Stimulated activated CD8-positive, alpha-beta memory T cell treated with anti-CD3 and anti-CD28 coated beads, Interleukin-15, amount 100 ng/mL, for 24 hours (primary cell): ENCODE measurements at regions not wholly inside any gene's neighbourhood (a gene's known extent, or its start where the extent isn't known, plus 50 kb on each side); places are given as distances from the start of the nearest gene placed in this dataset.

Source experiments
- DNase-seq: peaks from one replicate; pipeline ENCODE4 v3.0.0-alpha.2; 2020; ENCODE audit warnings: low read depth

- DNase-seq, result no peak
Measured at GRCh38 chr10:78563314-78563713, 505.5 kb upstream of the ZMIZ1 start.

- no peak for DNase-seq
Measured at GRCh38 chr10:78565841-78566240, 502.9 kb upstream of the ZMIZ1 start.

GRCh38 chr10:78566284-78567111 is 502.3 kb upstream of the ZMIZ1 start:
- DNase-seq, result no peak

- no peak for DNase-seq
Measured at GRCh38 chr10:78567680-78568455, 500.9 kb upstream of the ZMIZ1 start.

GRCh38 chr10:78568620-78569019 is 500.1 kb upstream of the ZMIZ1 start:
- DNase-seq, result no peak

- no peak for DNase-seq
Measured at GRCh38 chr10:78570633-78571235, 498.0 kb upstream of the ZMIZ1 start.

- no peak for DNase-seq
Measured at GRCh38 chr10:78571286-78571685, 497.5 kb upstream of the ZMIZ1 start.

GRCh38 chr10:78571891-78572290 is 496.9 kb upstream of the ZMIZ1 start:
- DNase-seq, result no peak

- no peak for DNase-seq
Measured at GRCh38 chr10:78572565-78572964, 496.2 kb upstream of the ZMIZ1 start.

GRCh38 chr10:78574547-78574946 is 494.2 kb upstream of the ZMIZ1 start:
- DNase-seq, result no peak

GRCh38 chr10:78575400-78575799 is 493.4 kb upstream of the ZMIZ1 start:
- DNase-seq, result no peak

- DNase-seq, result no peak
Measured at GRCh38 chr10:78576276-78576675, 492.5 kb upstream of the ZMIZ1 start.

GRCh38 chr10:78577712-78578111 is 491.1 kb upstream of the ZMIZ1 start:
- DNase-seq, result no peak

- DNase-seq, result no peak
Measured at GRCh38 chr10:78578929-78579328, 489.8 kb upstream of the ZMIZ1 start.

- DNase-seq, result no peak
Measured at GRCh38 chr10:78579576-78579975, 489.2 kb upstream of the ZMIZ1 start.

GRCh38 chr10:78579995-78580394 is 488.8 kb upstream of the ZMIZ1 start:
- no peak for DNase-seq

GRCh38 chr10:78581133-78581694 is 487.6 kb upstream of the ZMIZ1 start:
- DNase-seq, result no peak

- no peak for DNase-seq
Measured at GRCh38 chr10:78582540-78582939, 486.2 kb upstream of the ZMIZ1 start.

- DNase-seq, result no peak
Measured at GRCh38 chr10:78584266-78584665, 484.5 kb upstream of the ZMIZ1 start.

GRCh38 chr10:78584681-78585080 is 484.1 kb upstream of the ZMIZ1 start:
- no peak for DNase-seq

GRCh38 chr10:78585952-78586351 is 482.8 kb upstream of the ZMIZ1 start:
- DNase-seq, result no peak

GRCh38 chr10:78588194-78588811 is 480.5 kb upstream of the ZMIZ1 start:
- no peak for DNase-seq
